ENCODE measurements at regions not wholly inside any gene's neighbourhood (a gene's known extent, or its start where the extent isn't known, plus 50 kb on each side); places are given as distances from the start of the nearest gene placed in this dataset.

DNA sequence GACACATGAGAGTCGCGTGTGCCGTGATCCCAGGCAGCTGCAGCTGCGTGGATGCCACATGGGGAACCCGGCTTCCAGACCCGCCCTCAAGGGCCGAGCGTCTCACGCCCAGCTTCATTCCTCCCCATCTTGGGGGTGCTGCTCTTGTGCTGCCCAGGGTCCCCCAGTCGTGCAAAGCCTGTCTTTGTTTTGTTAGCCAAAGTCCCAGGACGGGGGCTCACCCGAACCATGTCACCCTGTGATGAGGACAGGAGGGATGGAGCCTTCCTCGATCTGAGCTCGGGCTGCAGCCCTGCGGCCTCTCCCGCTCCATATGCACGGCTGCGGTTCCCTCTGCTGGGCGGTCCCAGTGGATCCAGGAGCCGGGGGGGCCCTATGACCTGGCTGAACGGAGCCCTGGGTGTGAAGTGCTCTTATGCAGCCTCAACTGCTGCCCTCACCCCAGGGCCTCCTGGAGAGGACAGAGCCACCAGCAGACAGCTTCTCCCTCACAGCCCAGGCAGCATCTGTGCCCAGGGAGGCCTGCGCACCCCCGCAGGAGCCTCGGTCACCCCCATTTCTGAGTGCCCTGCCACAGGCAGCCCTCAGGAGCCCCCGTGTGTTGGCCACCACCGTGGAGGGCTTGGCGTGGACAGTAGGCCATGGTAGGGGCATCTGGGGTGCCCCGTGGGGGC, 99.0 kb upstream of the CTDP1 start:
- TF ChIP-seq, protein P1, sequence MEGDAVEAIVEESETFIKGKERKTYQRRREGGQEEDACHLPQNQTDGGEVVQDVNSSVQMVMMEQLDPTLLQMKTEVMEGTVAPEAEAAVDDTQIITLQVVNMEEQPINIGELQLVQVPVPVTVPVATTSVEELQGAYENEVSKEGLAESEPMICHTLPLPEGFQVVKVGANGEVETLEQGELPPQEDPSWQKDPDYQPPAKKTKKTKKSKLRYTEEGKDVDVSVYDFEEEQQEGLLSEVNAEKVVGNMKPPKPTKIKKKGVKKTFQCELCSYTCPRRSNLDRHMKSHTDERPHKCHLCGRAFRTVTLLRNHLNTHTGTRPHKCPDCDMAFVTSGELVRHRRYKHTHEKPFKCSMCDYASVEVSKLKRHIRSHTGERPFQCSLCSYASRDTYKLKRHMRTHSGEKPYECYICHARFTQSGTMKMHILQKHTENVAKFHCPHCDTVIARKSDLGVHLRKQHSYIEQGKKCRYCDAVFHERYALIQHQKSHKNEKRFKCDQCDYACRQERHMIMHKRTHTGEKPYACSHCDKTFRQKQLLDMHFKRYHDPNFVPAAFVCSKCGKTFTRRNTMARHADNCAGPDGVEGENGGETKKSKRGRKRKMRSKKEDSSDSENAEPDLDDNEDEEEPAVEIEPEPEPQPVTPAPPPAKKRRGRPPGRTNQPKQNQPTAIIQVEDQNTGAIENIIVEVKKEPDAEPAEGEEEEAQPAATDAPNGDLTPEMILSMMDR (IDR thresholded peaks at IDR 0.05; ENCODE audit: low read length), result no peak
- TF ChIP-seq EZH2 (optimal IDR thresholded peaks at IDR 0.05; ENCODE audit: low read depth, low read length) (no peak), EZH2phosphoT487 (IDR thresholded peaks at IDR 0.05; ENCODE audit: low read length) (no peak)

All from MM.1S (cell line).